ENCODE measurements at regions not wholly inside any gene's neighbourhood (a gene's known extent, or its start where the extent isn't known, plus 50 kb on each side); places are given as distances from the start of the nearest gene placed in this dataset.

- TF ChIP-seq CTCF (IDR thresholded peaks at IDR 0.05) (no peak), POLR2A (IDR thresholded peaks at IDR 0.05) (no peak)
Measured at GRCh38 chr10:128507066-128507465, 380.8 kb upstream of the MKI67 start.

Data from sigmoid colon (tissue), 3 donors.